Upper lobe of right lung (tissue), 1 donor: ENCODE measurements at regions not wholly inside any gene's neighbourhood (a gene's known extent, or its start where the extent isn't known, plus 50 kb on each side); places are given as distances from the start of the nearest gene placed in this dataset.

Source experiments
- ATAC-seq: fragments of 200-7000 bp; cut with Tn5 transposase; one replicate; pipeline ENCODE4 v1.9.1; 2020; ENCODE audit warnings: mild to moderate bottlenecking, moderate library complexity
- DNase-seq: peaks from one replicate; pipeline ENCODE4 v3.0.0-alpha.2; 2020
- H3K27ac ChIP-seq: fragments of 200-600 bp; one replicate; pipeline ENCODE4 v1.8.0; 2022
- H3K27me3 ChIP-seq: fragments of 200-600 bp; one replicate; pipeline ENCODE4 v1.8.0; 2022; ENCODE audit warnings: mild to moderate bottlenecking
- H3K36me3 ChIP-seq: fragments of 200-600 bp; one replicate; pipeline ENCODE4 v1.8.0; 2022
- H3K4me1 ChIP-seq: fragments of 200-600 bp; one replicate; pipeline ENCODE4 v1.8.0; 2022
- H3K4me3 ChIP-seq: fragments of 200-600 bp; one replicate; pipeline ENCODE4 v1.8.0; 2022; ENCODE audit warnings: mild to moderate bottlenecking
- H3K9me3 ChIP-seq: fragments of 200-600 bp; one replicate; pipeline ENCODE4 v1.8.0; 2022
- CTCF ChIP-seq: fragments of 200-600 bp; IDR thresholded peaks from one replicate; pipeline ENCODE4 v1.8.0; 2022; ENCODE audit warnings: antibody characterized with exemption
- intact Hi-C: fragments of 100-400 bp; cut with DNase I; formaldehyde crosslinking; loops from one replicate; pipeline ENCODE4 v1.11.0; 2022
- donor health status: DM: no; HTN: yes; CAD: no; lungs with severe emphysema.

GRCh38 chr7:109336531-109336930 lies 766.9 kb downstream of the DNAJB9 start:
- intact Hi-C loops: no loop called here
- Histone ChIP-seq H3K27ac (no peak overlapping the region), H3K4me1 (no peaks in the 10 kb centered on the region), H3K4me3 (no peak overlapping the region), H3K9me3 (no peaks in the 10 kb centered on the region), H3K27me3 (no peaks in the 10 kb centered on the region), H3K36me3 (no peaks in the 10 kb centered on the region)
- ATAC-seq (peak; percentile 27), DNase-seq (no peak)
- no peak for TF ChIP-seq CTCF

- no peak overlapping the region for H3K27ac ChIP-seq
- ATAC-seq: no peak
- intact Hi-C loops: no loop called here
- DNase-seq: no peak
- no peaks in the 10 kb centered on the region for H3K36me3 ChIP-seq
- TF ChIP-seq CTCF: no peak
- H3K9me3 ChIP-seq: no peaks in the 10 kb centered on the region
- H3K4me3 ChIP-seq: no peak overlapping the region
- no peaks in the 10 kb centered on the region for H3K4me1 ChIP-seq
- H3K27me3 ChIP-seq: no peaks in the 10 kb centered on the region
These were observed 774.0 kb downstream of the DNAJB9 start for GRCh38 chr7:109343678-109344077.

DNA sequence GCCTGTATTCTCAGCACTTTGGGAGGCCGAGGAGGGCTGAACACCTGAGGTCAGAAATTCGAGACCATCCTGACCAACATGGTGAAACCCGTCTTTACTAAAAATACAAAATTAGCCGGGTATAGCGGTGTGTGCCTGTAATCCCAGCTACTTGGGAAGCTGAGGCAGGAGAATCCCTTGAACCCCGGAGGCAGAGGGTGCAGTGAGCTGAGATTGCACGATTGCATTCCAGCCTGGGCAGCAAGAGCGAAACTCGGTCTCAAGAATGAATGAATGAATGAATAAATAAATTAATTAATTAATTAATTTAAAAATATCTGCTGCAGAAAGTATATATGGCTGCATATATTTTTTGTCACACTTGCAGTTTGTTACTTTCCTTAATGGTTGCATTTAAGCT lies 781.8 kb downstream of the DNAJB9 start:
- no peaks in the 10 kb centered on the region for H3K36me3 ChIP-seq
- no peaks in the 10 kb centered on the region for H3K4me1 ChIP-seq
- intact Hi-C loops: no loop called here
- H3K9me3 ChIP-seq: no peaks in the 10 kb centered on the region
- no peak for ATAC-seq
- H3K27me3 ChIP-seq: no peaks in the 10 kb centered on the region
- no peak overlapping the region for H3K27ac ChIP-seq
- TF ChIP-seq CTCF: no peak
- H3K4me3 ChIP-seq: no peak overlapping the region
- no peak for DNase-seq

GRCh38 chr7:109354000-109354399 lies 784.3 kb downstream of the DNAJB9 start:
- no peaks in the 10 kb centered on the region for H3K4me1 ChIP-seq
- no peak for TF ChIP-seq CTCF
- no peaks in the 10 kb centered on the region for H3K36me3 ChIP-seq
- H3K27ac ChIP-seq: no peak overlapping the region
- H3K27me3 ChIP-seq: no peaks in the 10 kb centered on the region
- intact Hi-C loops: no loop called here
- no peak for ATAC-seq
- no peaks in the 10 kb centered on the region for H3K9me3 ChIP-seq
- H3K4me3 ChIP-seq: no peak overlapping the region
- DNase-seq: no peak

DNA sequence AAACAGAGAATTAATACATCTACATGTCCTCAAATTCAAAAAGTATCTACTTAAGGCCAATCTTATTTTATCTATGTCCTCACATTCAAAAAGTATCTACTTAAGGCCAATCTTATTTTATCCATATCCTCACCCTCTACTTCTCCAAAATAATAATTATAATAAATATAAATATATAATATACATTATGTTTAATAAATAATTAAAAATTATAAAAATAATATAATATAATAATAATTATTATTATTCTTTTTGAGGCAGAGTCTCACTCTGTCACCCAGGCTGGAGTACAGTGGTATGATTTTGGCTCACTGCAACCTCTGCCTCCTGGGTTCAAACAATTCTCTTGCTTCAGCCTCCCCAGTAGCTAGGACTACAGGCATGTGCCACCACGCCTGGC lies 784.9 kb downstream of the DNAJB9 start:
- intact Hi-C loops: no loop called here
- Histone ChIP-seq H3K27ac (no peak overlapping the region), H3K4me1 (no peaks in the 10 kb centered on the region), H3K9me3 (no peaks in the 10 kb centered on the region), H3K4me3 (no peak overlapping the region), H3K27me3 (no peaks in the 10 kb centered on the region), H3K36me3 (no peaks in the 10 kb centered on the region)
- ATAC-seq: no peak
- DNase-seq: no peak
- no peak for TF ChIP-seq CTCF

DNA sequence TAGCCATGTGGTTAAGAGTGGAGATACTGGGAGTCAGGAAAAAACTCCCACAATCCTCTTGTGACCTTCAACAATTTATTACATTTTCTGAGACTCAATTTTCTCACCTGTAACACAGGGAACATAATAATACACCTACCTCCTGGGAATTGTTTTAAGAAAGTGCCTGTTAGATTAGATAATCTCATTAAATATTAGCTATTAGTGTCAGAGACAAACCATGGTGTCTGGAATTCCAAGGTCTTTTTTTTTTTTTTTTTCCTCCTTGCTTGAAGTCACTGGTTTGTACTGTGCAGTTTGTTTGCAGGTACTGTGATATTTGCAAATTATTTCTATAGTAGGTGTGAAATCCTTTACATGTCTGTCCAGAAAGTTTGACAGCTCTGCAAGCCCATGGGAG lies 806.1 kb downstream of the DNAJB9 start:
- no peak for TF ChIP-seq CTCF
- DNase-seq (no peak), ATAC-seq (no peak)
- Histone ChIP-seq H3K4me3 (no peak overlapping the region), H3K36me3 (no peaks in the 10 kb centered on the region), H3K27me3 (no peaks in the 10 kb centered on the region), H3K9me3 (peaks cover 3% of the 10 kb centered on the region), H3K27ac (no peak overlapping the region), H3K4me1 (no peaks in the 10 kb centered on the region)
- intact Hi-C loops: no loop called here
